K562 (cell line): ENCODE measurements at regions not wholly inside any gene's neighbourhood (a gene's known extent, or its start where the extent isn't known, plus 50 kb on each side); places are given as distances from the start of the nearest gene placed in this dataset.
"Not testable (repeated sequence)": the region's sequence is repeated elsewhere in the genome, so short reads cannot be mapped to it uniquely, and the experiment has no call there.

ENCODE experiments used
- ATAC-seq: fragments of 200-7000 bp; cut with Tn5 transposase; 3 replicates; pipeline ENCODE4 v1.9.1; 2020; ENCODE audit warnings: moderate library complexity
- BruUV-seq: library from RNA; stranded (reverse); fragments of 400-500 nt; replicated peaks from 2 replicates; lab custom pipeline; 2021; lab: Mats Ljungman, UMichigan
- CTCF ChIA-PET: fragments of 300-600 bp; formaldehyde crosslinking; extraction: SDS; loops from one replicate; lab custom pipeline; 2021; ENCODE audit warnings: low intra/inter-chr PET ratio; lab: Yijun Ruan, JAX
- POLR2A ChIA-PET: fragments of 300-600, 350-650 bp; sonication (Branson Sonifier 250); formaldehyde crosslinking; extraction: SDS; loops from one replicate; lab custom pipeline; 2021; ENCODE audit warnings: antibody characterized with exemption, inconsistent platforms; lab: Yijun Ruan, JAX
- DNase-seq, 4 experiments: peaks; one replicate each; pipeline versions ENCODE4 v3.0.0 to v3.0.0-alpha.2; 2011 to 2018; ENCODE audit warnings: low spot score in 3 of 4, mixed read lengths in 3 of 4; ENCODE audit errors: extremely low read depth in 1 of 4
- FAIRE-seq: peaks from 2 replicates; lab custom pipeline; 2011; peaks lifted over from hg19 to GRCh38; lab: Jason Lieb, UNC
- H2AFZ ChIP-seq: 2 replicates; pipeline ENCODE4 v1.6.0; 2011; ENCODE audit warnings: low read depth, low read length, control low read depth, inconsistent platforms
- H3K27ac ChIP-seq: fragments of 200-600 bp; 3 replicates; pipeline ENCODE4 v1.8.0; 2011; ENCODE audit warnings: low read depth, mild to moderate bottlenecking, control low read depth, inconsistent platforms, low read length, moderate library complexity, mixed read lengths; ENCODE audit errors: extremely low read depth
- H3K27me3 ChIP-seq, 2 experiments: fragments of 300-600 bp in 1 of 2; 2 replicates in 1 of 2; 3 replicates in 1 of 2; pipeline versions ENCODE4 v1.6.0 to v1.8.0; 2011; ENCODE audit warnings: inconsistent platforms in 2 of 2, low read length in 2 of 2, mild to moderate bottlenecking in 1 of 2, mixed read lengths in 1 of 2, moderate library complexity in 1 of 2; ENCODE audit not compliant: control insufficient read depth in 2 of 2, insufficient read depth in 2 of 2
- H3K36me3 ChIP-seq: fragments of 300-600 bp; 3 replicates; pipeline ENCODE4 v1.8.0; 2011; ENCODE audit warnings: mild to moderate bottlenecking, low read length, inconsistent platforms; ENCODE audit not compliant: control insufficient read depth, insufficient read depth
- H3K4me1 ChIP-seq, 2 experiments: fragments of 200-600 bp in 1 of 2; replicated peaks in 1 of 2; 2 replicates in 1 of 2; 3 replicates in 1 of 2; pipeline versions ENCODE4 v1.5.1 to v1.8.0; 2011; ENCODE audit warnings: inconsistent platforms in 2 of 2, low read length in 2 of 2, mild to moderate bottlenecking in 1 of 2, mixed read lengths in 1 of 2, moderate library complexity in 1 of 2; ENCODE audit not compliant: control insufficient read depth in 2 of 2, insufficient read depth in 2 of 2
- H3K4me2 ChIP-seq: 2 replicates; pipeline ENCODE4 v1.6.1; 2011; ENCODE audit warnings: low read length, control low read depth, inconsistent platforms, mixed read lengths; ENCODE audit not compliant: insufficient read depth
- H3K4me3 ChIP-seq: fragments of 200-600 bp; sonication (generic), shearing (Covaris generic); 2 replicates; pipeline ENCODE4 v1.5.1; 2016; ENCODE audit warnings: control low read depth, inconsistent platforms
- H3K79me2 ChIP-seq: fragments of 200-600 bp; 3 replicates; pipeline ENCODE4 v1.8.0; 2011; ENCODE audit warnings: low read length, inconsistent platforms; ENCODE audit not compliant: control insufficient read depth, insufficient read depth
- H3K9ac ChIP-seq, 2 experiments: 2 replicates each; pipeline versions ENCODE4 v1.6.0 to v1.6.1; 2011; ENCODE audit warnings: low read depth in 2 of 2, low read length in 2 of 2, control low read depth in 1 of 2, inconsistent platforms in 1 of 2, mild to moderate bottlenecking in 1 of 2, mixed read lengths in 1 of 2; ENCODE audit not compliant: insufficient read depth in 1 of 2
- H3K9me1 ChIP-seq: one replicate; pipeline ENCODE4 v1.6.0; 2011; ENCODE audit warnings: inconsistent platforms, mild to moderate bottlenecking, low read length, moderate library complexity; ENCODE audit not compliant: control insufficient read depth, insufficient read depth
- H3K9me3 ChIP-seq: replicated peaks from 2 replicates; pipeline ENCODE4 v1.5.1; 2011; ENCODE audit warnings: low read depth, low read length, inconsistent platforms; ENCODE audit not compliant: control insufficient read depth, insufficient read depth
- H4K20me1 ChIP-seq: replicated peaks from 2 replicates; pipeline ENCODE4 v1.6.1; 2011; ENCODE audit warnings: low read length, inconsistent platforms, mixed read lengths; ENCODE audit not compliant: control insufficient read depth, insufficient read depth
- ASH1L ChIP-seq: fragments of 450-650 bp; IDR thresholded peaks from 2 replicates; pipeline ENCODE4 v1.6.1; 2018; ENCODE audit warnings: borderline replicate concordance, mild to moderate bottlenecking, low read depth; ENCODE audit not compliant: partially characterized antibody
- E2F3 ChIP-seq: fragments of 250-450 bp; sonication (Bioruptor Pico); IDR thresholded peaks from 2 replicates; pipeline ENCODE4 v1.4.0; 2020; ENCODE audit warnings: mild to moderate bottlenecking
- E2F5 ChIP-seq: sonication (generic); formaldehyde crosslinking; IDR thresholded peaks from 2 replicates; pipeline ENCODE4 v1.8.0; 2022; ENCODE audit warnings: mild to moderate bottlenecking, missing genetic modification reagents
- FOXA3 ChIP-seq, 2 experiments: fragments of 450-650 bp in 1 of 2; sonication (generic) in 1 of 2; formaldehyde crosslinking; IDR thresholded peaks in 1 of 2; conservative IDR thresholded peaks in 1 of 2; 2 replicates each; pipeline versions ENCODE4 v1.4.0 to v1.8.0; 2020 to 2022; ENCODE audit warnings: mild to moderate bottlenecking in 2 of 2, missing genetic modification reagents in 1 of 2
- FOXP1 ChIP-seq: sonication (generic); formaldehyde crosslinking; IDR thresholded peaks from 2 replicates; pipeline ENCODE4 v1.8.0; 2022; ENCODE audit warnings: mild to moderate bottlenecking, missing genetic modification reagents
- ILK ChIP-seq: fragments of 450-650 bp; IDR thresholded peaks from 2 replicates; pipeline ENCODE4 v1.6.1; 2016; ENCODE audit warnings: missing genetic modification characterization, low read depth, mild to moderate bottlenecking, missing compliant biosample characterization, moderate library complexity, borderline replicate concordance
- KLF10 ChIP-seq: fragments of 250-450 bp; sonication (Bioruptor Pico); IDR thresholded peaks from 2 replicates; pipeline ENCODE4 v1.6.1; 2021; ENCODE audit warnings: matching md5 sums
- NR4A1 ChIP-seq, 2 experiments: fragments of 250-450 bp in 1 of 2; fragments of 450-650 bp in 1 of 2; sonication (Bioruptor Pico) in 1 of 2; IDR thresholded peaks; 2 replicates each; pipeline versions ENCODE4 v1.4.0 to v1.6.1; 2016 to 2020; ENCODE audit warnings: mild to moderate bottlenecking in 2 of 2, missing compliant biosample characterization in 1 of 2, missing genetic modification characterization in 1 of 2, moderate library complexity in 1 of 2
- POLR3G ChIP-seq: IDR thresholded peaks from 2 replicates; pipeline ENCODE4 v1.6.1; 2011; ENCODE audit not compliant: insufficient read length, insufficient replicate concordance; ENCODE audit errors: extremely low read depth
- ZKSCAN1 ChIP-seq: fragments of 150-350 bp; IDR thresholded peaks from 2 replicates; pipeline ENCODE4 v1.6.1; 2016; ENCODE audit warnings: low read depth, low read length
- ZNF232 ChIP-seq: sonication (generic); formaldehyde crosslinking; IDR thresholded peaks from 2 replicates; pipeline ENCODE4 v1.8.0; 2022; ENCODE audit warnings: mild to moderate bottlenecking, missing genetic modification reagents
- ZNF507 ChIP-seq: conservative IDR thresholded peaks from 2 replicates; pipeline ENCODE4 v1.6.1; 2017; ENCODE audit warnings: missing genetic modification characterization, missing compliant biosample characterization
- WGBS: fragments of 100-300 bp; shearing (Covaris generic); methylation state at CpG from one replicate; pipeline ENCODE4 v1.1.6; 2016; ENCODE audit warnings: low coverage, mixed read lengths; ENCODE audit not compliant: insufficient coverage; ENCODE audit errors: missing lambda C conversion rate; 5-methylcytosine and 5-hydroxymethylcytosine counted together
- in situ Hi-C: fragments of 300-500 bp; cut with MboI; formaldehyde crosslinking; loops from 4 replicates; pipeline ENCODE4 v1.15.0; 2018; ENCODE audit warnings: inconsistent platforms, mixed read lengths
- intact Hi-C: fragments of 100-400 bp; cut with micrococcal nuclease; formaldehyde crosslinking; loops from 2 replicates; pipeline ENCODE4 v1.14.2; 2022

- Histone ChIP-seq H3K4me2 (no peak overlapping the region), H4K20me1 (no peaks in the 10 kb centered on the region), H3K27ac (no peak overlapping the region), H3K79me2 (no peaks in the 10 kb centered on the region), H3K9me3 (no peaks in the 10 kb centered on the region), H3K9me1 (no peaks in the 10 kb centered on the region), H3K36me3 (no peaks in the 10 kb centered on the region), H3K4me1 (no peaks in the 10 kb centered on the region), H3K27me3 (no peaks in the 10 kb centered on the region), H2AFZ (no peak overlapping the region), H3K9ac (no peak overlapping the region), H3K4me3 (no peak overlapping the region)
- POLR2A ChIA-PET = no interaction called here
- DNase-seq (no peak), ATAC-seq (no peak), FAIRE-seq (no peak)
- CTCF ChIA-PET = no interaction called here
- in situ Hi-C loops (no loop called here), intact Hi-C loops (no loop called here)
- no peak for TF ChIP-seq E2F3 (CRISPR knock-in tag)
- no peak for TF ChIP-seq ZNF507
- TF ChIP-seq FOXP1 (CRISPR knock-in tag) = no peak
- no peak for TF ChIP-seq E2F5
- TF ChIP-seq ZNF232 (CRISPR knock-in tag) = no peak
- no peak for TF ChIP-seq POLR3G
- no peak for TF ChIP-seq FOXA3 (CRISPR knock-in tag; conservative IDR thresholded peaks at IDR 0.05 in 1 of 2, IDR thresholded peaks at IDR 0.05 in 1 of 2)
- no peak for TF ChIP-seq ZKSCAN1
- TF ChIP-seq NR4A1 (CRISPR knock-in tag; IDR thresholded peaks at IDR 0.05) = no peak
- no peak for TF ChIP-seq NR4A1 (tag; IDR thresholded peaks at IDR 0.05)
- TF ChIP-seq KLF10 (CRISPR knock-in tag) = no peak
- no peak for TF ChIP-seq ILK (tag)
- no peak for TF ChIP-seq ASH1L
- BruUV-seq = no TSS peak
- WGBS = 0% methylated on average over 3 of the region's 3 CpGs
Measured at GRCh38 chrX:106263817-106264216, 95.7 kb downstream of the PWWP3B start.

GRCh38 chrX:106273947-106274587 is 106.0 kb downstream of the PWWP3B start:
- H3K36me3 ChIP-seq, CTCF ChIA-PET, H4K20me1 ChIP-seq, H3K4me1 ChIP-seq, intact Hi-C loops, H3K27me3 ChIP-seq, H2AFZ ChIP-seq, H3K79me2 ChIP-seq, in situ Hi-C loops, H3K27ac ChIP-seq, H3K4me3 ChIP-seq, ATAC-seq, H3K9ac ChIP-seq, DNase-seq, H3K9me1 ChIP-seq, FAIRE-seq, H3K9me3 ChIP-seq, POLR2A ChIA-PET, BruUV-seq, H3K4me2 ChIP-seq: not testable (repeated sequence)
- no CpG with 5 or more reads among the region's 9 CpGs for WGBS
